ENCODE measurements at regions not wholly inside any gene's neighbourhood (a gene's known extent, or its start where the extent isn't known, plus 50 kb on each side); places are given as distances from the start of the nearest gene placed in this dataset.
"Not testable (repeated sequence)": the region's sequence is repeated elsewhere in the genome, so short reads cannot be mapped to it uniquely, and the experiment has no call there.

DNA sequence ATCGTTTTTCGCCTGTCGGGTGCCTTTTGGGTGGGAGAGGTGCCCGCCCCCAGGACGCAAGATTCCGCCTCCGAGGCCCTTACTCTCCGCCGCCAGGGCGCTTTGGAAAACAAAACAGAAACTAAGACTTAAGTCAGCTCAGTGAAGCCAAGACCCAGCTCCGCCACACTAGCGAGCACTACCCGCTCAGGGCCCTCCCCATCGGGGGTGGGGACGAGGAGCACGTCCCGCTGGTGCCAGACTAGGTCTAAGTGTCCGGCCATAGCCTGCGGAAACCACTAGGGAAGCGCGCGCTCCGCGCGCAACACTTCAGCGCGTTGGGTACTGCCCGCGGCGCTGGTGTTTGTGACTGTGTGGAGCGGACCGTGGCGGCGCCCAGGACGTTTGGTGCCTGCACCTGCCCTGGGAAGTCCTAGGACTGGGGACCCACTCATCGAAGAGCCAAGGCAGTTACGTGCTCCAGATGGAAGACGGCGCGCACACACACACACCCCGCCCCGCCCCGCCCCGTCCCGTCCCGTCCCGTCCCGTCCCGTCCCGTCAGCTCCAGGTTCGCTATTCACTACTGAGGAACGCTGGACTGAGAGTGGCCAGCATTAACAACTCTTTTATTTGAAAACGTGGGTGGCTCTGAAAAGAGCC lies 57.6 kb upstream of the BOLA1 start:
- DNase-seq: not testable (repeated sequence)

DNA sequence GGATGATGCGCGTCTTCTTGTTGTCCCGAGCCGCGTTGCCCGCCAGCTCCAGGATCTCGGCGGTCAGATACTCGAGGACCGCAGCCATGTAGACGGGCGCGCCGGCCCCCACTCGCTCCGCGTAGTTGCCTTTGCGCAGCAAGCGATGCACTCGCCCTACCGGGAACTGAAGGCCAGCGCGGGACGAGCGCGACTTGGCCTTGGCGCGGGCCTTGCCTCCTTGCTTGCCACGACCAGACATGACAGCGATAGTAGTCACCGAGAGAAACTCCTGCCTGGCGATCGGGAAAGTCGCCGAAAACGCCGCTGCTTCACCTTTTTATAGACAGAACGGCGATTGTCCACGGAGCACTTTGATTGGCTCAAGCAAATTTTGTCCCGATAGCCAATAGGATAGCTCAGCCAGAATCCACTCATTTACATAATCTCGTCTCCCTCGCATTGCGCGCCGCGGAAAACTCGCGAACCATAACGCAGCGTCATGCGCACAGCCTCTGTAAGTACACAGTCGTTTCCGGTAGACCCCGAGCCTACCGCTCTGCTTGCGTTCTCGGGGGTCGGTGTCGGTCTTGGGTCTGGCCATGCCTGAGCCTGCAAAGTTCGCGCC lies 56.8 kb upstream of the BOLA1 start:
- DNase-seq: not testable (repeated sequence)

DNA sequence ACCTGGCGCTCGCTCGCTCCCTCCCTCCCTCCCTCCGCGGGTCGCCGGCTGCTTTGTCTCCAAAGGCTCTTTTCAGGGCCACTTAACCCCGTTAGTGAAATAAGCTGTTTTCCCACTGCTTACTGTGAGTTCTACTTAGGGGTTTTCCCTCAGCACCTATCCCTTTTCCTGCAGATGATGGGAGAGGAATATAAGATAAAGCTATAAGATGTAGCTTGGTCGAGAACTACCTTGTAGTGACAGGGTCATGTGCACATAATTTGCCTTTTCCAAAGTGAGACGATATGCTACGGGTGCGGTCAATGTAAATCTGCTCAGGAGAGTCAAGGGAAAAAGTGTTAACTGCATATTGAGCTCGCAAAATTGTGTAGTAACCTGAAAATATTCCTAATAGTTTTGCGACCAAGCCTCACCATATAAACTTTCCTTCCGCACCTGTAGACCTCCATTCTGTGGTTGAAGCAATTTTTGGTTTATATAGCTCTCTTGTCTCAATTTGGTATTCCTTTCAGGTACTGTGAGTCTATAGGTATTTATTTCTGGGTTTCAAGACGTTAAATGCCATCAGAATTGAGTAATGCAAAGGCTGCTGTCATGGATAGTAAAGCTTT lies 55.8 kb upstream of the BOLA1 start:
- DNase-seq: peak in 3 of 4 experiments; percentile 3 to 10 (median 7)

DNA sequence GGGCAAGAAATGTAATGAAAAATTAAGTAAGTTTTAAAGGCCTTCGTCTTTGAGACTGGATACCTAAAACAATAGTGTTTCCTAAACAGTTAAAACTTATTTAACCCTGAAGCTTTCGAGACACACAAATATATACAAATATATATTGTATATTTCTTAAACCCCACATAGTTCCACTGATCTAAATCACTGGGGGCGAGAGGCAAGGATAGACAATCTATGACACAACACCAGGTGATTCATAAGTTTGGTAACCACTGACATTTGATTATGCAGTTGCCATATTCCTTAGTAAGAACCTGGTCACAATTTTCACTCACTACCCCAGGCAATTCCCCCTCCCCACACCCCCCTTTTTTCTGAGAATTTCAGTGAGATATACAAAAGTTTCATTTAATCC lies 55.3 kb upstream of the BOLA1 start:
- peak; percentile 22 to 72 (median 40) for DNase-seq

DNA sequence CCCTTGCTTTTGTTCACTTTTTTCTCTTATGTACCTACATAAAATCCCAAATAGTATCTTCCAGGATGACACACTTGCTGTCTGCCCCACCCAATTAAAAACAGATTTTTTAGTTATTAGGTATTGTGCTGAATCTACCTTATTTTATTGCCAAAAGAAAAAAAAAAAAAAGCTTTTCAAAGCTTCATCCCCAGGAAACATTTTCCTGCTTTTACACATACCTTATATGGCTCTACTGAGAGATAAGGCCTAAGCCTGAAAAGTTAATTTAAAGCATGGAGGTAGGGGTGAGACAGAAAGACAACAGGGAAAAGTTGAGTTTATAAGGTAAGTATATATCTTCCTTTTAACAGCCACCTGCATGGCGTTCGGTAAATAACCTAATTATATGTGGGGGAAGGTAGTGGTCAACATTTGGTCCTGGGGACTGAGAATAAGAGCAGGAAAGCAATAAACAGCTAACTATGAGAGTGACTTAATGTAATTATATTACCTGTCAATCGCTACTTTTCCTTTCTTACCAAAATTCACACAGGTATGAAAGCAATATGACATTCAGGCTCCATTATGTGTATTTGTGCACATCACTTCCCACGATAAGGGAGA lies 54.6 kb upstream of the BOLA1 start:
- peak in 1 of 4 experiments; percentile 0 for DNase-seq

DNA sequence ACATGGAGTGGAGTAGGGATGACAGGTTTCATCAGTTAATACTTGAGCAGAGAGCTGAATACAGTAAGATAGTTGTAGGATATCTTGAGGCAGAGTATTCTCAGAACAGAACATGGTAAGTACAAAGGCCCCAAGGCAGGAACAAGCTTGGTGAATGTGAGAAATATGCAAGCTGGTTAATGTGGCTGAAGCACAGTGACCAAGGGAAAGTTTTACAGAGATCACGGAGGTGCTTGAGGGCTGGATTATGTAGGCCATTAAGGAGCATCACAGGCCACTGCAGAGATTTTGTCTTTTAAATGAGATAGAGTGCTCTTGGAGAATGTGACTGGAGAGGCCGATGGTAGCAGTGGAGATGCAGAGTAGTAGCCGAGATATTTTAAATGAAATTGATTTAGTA lies 54.0 kb upstream of the BOLA1 start:
- DNase-seq: no peak

DNA sequence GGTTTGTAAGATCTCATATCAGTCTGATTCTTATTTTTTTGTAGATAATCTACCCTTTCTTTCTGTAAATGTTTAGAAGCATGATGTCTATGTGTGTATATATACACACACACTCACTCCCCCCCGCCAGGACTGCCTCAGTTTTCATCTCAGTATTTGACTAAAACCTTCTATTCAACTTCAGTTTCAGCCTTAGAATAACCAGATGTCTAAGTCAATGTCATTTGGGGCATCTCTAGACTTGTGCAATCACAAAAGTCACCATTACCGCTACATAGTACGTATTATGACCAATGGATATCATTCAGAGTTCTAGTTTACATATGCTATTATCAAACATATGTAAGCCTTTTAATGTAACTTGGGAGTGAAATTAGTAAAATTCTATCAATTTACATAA lies 53.3 kb upstream of the BOLA1 start:
- peak in 1 of 4 experiments; percentile 0 for DNase-seq

DNA sequence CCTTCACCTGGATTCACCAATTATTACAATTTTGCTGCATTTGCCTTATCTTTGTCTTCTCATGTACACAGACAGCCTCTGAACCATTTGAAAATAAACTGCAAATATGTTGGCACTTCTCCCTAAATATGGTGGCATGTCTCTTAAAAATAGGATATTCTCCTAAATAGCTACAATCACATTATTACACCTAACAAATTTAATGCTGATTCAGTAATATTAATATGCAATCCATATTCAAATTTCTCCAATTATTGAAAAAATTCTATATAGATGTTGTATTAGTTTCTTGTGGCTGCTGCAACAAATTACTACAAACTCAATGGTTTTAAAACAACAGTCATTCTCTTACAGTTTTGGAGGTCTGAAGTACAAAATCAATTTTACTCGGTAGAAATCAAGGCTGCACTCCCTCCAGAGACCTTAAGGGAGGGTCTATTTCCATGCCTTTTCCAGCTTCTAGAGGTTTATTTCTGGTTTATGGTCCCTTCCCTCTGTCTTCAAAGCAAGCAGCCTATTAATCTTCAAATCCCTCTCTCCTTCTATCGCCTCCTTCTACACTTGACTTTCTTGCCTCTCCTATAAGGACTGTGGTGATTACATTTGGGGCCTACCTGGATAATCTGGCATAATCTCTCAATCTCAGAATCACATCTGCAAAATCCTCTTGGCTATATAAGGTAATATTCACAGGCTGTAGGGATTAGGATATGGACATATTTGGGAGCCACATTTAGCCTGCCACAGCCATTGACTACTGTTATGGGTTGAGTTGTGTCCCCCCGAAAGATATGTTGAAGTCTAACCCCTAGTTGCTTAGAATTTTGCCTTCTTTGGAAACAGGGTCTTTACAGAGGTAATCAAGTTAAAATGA lies 52.5 kb upstream of the BOLA1 start:
- peak in 1 of 4 experiments; percentile 0 for DNase-seq

DNA sequence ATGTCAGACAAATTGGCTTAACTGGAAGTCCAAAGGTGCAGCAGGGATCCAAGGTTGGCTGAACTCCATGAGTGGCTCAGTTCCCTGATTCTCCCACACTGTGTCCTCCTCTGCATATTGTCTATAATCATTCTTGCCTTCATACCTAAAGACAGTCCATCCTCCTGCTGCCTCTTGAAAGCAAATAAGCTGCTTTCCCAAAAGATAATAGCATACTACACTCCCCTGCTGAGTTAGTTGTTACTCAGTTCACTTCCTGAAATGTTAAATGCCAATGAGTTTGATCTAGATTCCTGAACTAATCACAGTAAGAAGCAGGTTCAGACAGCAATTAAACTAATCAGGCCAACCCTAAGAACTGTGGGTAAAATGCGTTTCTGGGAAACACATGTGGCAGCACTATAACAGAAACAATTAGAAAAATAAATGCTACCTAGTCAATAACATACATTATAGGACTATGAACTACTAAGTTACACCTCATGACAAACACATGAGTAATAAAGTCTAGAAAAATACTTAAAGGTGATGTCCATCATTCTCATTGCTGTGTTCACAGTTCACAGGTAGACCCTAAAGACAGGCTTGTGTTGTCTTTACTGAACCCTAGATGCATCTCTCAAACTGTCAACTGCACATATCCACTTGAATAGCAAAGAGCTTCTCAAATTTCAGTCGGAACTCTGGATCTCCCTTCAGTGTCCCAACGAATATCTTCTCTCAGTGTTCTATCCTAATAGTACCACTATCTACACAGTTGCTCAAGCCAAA lies 50.8 kb upstream of the BOLA1 start:
- DNase-seq: peak in 2 of 4 experiments; percentile 18 to 25

DNA sequence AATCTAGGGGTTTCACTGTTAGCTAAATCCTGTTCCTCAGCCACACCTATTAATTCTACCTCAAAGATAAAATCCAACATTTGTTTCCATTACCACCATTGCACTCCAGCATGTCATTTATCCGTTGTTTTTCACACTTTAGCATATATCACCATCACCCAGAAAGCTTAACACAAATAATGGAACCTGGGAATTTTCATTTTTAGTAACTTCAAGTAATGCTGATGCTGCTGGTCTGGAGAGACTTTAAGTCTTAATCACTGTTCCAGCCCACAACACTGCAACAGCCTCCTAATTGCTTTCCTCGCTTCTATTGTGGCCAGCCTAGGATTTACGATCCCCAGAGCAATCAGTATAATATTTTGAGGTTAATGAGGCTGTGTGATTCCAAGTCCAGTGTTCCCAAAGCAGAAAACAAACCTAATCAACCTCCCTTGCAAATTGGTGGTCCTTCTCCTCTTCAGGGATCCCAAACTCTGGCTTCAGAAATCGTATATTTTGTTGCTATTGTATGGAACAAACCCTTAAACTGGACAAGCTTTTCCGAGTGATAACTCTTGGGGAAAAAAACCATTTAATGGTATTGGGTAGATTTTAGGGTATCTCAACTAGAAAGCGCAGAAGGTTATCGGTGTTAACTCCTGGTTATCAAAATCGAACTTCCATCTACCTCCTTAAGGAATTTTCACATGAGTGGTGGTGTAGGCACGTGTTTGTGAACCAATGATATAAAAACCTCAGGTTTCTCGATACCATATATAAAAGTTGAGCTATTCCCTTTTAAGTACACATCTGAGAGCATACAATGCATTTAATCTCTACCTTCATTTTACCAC lies 50.0 kb upstream of the BOLA1 start:
- peak in 1 of 4 experiments; percentile 1 for DNase-seq
